Right ventricle myocardium superior (tissue), 1 donor: ENCODE measurements at regions not wholly inside any gene's neighbourhood (a gene's known extent, or its start where the extent isn't known, plus 50 kb on each side); places are given as distances from the start of the nearest gene placed in this dataset.

Experiments
- ATAC-seq: fragments of 200-7000 bp; cut with Tn5 transposase; one replicate; pipeline ENCODE4 v1.9.1; 2020; ENCODE audit warnings: mild to moderate bottlenecking; ENCODE audit not compliant: poor library complexity
- DNase-seq: peaks from one replicate; pipeline ENCODE4 v3.0.0-alpha.2; 2020
- intact Hi-C: fragments of 100-400 bp; cut with DNase I; formaldehyde crosslinking; loops from one replicate; pipeline ENCODE4 v1.11.2; 2022
- donor health status: DM: no; HTN: yes; CAD: no; lungs with severe emphysema.

DNA sequence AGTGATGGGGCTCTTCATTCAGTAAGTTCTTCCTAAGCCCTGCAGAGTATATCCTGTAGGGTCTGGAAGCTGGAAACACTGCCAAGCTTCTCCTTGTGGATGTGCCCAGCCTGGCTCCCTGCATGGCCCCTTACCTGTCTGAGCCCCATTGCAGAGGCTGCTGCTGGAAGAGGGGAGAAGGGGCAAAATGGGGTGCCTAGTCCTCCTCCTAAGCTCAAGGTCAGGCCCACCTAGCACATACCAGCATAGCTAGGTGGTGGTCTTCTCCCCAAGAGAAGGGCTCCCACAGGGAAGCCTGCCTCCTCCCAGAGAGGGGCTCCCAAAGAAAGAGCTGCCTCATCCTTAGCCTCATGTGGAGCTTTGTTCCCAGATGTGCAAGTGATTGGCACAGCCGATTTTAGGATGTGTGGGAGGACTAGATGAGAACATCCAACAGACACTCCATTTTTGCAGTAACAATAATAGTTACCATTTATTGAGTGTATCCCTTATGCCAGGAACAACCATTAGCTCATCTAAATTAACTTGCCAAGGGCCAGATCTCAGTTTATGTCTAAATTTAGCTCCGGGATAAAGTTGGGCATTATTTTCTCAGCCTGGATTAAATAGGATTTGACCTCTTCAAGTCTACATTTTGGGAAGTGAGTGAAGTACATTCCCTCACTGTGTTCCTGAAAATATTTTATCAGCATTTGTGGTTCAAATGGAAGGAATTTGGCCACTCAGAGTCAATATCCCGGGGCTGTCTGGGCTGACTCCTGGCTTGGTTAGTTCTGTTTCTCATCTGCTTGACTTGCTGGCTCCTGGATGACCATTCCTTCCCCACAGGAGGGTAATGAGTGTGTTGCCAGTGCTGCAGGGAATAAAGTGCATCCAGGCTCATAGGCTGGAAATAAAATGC, 291.1 kb upstream of the ROPN1 start:
- intact Hi-C loops, result loop anchor here (5.0 kb wide), 1 partner anchor 266 kb away; no protein-coding TSS in a partner anchor
- ATAC-seq (no peak), DNase-seq (no peak)

DNA sequence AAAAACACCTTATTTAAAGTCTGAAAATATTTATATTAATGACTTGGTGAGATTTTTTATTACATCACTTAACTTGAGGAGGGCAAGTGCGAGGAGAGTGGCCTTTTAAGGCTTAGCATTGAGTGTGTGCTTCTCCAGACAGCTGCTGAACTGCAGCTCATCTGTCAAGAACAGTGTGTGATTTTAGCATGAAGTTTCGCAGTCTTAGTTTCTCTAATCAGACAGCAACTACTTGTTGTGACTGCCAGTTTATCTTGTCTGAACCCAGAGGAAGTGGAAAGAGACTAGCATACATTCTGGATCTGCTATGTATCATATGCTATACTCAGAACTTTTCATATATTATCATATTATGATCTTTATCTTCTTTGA, 291.7 kb upstream of the ROPN1 start:
- no peak for ATAC-seq
- no peak for DNase-seq
- intact Hi-C loops, result loop anchor here (5.0 kb wide), 1 partner anchor 266 kb away; no protein-coding TSS in a partner anchor

DNA sequence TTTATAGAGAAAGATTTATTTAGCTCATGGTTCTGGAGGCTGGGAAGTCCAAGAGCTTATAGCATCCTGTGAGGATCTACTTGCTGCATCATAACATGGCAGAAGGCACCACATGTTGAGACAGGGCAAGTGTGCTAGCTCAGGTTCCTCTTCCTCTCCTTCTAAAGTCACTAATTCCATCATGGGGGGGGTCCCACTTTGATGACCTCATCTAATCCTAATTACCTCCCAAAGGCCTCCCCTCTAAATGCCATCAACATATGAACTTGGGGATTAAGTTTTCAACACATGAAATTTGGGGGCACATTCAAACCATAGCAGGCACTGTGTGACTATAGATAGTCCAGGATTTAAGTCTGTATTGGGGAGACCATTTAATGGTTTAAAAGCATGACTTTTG, 297.1 kb upstream of the ROPN1 start:
- DNase-seq, result no peak
- no peak for ATAC-seq
- intact Hi-C loops, result no loop called here

DNA sequence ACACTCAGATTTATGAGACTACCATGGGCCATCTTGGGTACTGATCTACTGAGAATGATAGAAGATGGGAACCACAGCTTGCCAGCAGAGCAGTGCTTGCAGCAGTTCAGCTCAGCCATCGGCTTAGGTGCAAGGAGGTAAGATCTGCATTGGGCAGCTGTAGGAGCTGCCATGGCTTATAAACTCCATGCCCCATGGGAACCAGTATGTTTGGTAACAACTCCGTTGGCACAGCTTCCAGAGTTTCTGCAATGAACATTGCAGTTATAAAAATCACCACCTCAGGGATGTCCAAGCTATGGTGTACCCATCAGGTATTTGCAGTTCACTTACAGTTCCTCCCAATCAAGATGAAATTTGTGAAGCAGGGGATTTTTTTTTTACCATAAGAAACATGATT, 299.1 kb upstream of the ROPN1 start:
- DNase-seq (no peak), ATAC-seq (peak; percentile 59)
- intact Hi-C loops, result no loop called here

DNA sequence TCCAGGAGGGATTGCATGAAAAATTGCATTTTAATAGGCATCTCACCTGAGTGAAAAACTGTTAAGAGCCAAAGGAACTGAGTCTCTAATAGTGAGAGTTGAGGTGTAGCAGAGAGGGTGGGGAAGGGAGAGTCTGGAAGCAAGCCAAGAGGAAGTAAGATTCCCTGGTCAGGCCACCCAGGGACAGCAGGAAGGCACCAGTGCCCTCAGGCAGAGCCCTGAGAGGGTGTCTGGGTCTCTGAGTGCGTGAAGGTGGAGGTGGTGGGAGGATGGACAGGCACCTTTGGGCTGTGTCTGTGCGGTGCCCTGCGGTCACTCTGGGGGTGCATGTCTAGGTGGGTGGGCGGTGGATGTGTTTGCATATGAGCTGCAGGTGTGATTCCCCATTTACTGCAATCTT, 300.4 kb upstream of the ROPN1 start:
- intact Hi-C loops, result no loop called here
- ATAC-seq (no peak), DNase-seq (no peak)

DNA sequence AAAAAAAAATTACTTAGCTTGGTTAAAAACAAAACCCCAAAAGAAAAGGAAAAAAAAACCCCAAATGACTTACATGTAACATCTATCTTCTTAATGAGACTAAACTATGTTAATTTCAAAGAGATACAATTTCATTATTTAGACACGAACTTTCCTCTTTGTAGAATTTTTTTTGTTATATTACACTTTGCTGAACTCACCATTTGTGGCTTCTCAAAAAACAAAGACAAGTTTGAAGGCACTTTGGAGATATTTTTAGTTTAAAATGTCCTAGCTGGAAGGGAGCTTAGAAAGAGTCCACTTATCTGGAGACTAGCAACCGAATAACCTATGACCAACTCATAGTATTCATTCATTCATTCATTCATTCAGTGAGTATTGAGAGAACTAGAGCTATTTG, 301.7 kb upstream of the ROPN1 start:
- DNase-seq (no peak), ATAC-seq (no peak)
- intact Hi-C loops, result no loop called here

DNA sequence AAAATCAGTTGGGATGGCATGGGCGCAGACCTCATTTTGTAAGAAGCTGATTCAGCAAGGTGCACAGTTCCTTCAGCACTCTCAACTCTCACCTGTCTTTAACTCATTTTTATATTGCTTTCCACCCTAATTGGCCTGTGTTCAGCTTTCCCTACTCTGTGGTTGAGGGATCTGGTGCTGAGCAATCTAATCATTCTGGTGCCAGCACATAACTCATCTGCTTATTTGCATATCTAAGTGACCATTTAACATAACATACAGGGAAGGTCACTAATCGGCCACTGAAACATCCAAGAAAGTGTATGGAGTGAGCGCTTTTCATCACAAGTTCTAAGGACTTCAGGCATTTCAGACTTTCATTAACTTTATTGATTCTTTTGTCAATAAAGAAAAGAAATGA, 303.4 kb upstream of the ROPN1 start:
- no peak for DNase-seq
- intact Hi-C loops, result no loop called here
- ATAC-seq, result no peak

DNA sequence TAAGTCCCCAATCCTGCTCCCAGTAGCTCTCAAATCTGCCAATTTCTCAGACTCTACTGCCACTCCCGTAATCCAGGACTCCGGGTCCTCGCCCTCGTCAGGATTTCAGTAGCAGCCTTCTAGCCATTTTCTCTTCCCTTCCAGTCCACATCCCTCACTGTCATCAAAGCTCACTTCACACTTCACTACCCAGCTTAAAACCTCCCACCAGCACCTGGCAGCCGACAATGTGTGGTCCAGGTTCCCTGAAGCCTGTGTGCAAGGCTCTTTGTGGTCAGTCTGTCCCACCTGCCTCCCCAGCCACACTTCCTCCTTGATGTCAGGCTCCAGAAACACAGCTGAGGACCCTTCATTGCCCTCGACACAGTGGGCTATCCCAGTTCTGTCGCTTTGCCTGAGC, 304.5 kb upstream of the ROPN1 start:
- ATAC-seq (no peak), DNase-seq (no peak)
- intact Hi-C loops, result no loop called here

DNA sequence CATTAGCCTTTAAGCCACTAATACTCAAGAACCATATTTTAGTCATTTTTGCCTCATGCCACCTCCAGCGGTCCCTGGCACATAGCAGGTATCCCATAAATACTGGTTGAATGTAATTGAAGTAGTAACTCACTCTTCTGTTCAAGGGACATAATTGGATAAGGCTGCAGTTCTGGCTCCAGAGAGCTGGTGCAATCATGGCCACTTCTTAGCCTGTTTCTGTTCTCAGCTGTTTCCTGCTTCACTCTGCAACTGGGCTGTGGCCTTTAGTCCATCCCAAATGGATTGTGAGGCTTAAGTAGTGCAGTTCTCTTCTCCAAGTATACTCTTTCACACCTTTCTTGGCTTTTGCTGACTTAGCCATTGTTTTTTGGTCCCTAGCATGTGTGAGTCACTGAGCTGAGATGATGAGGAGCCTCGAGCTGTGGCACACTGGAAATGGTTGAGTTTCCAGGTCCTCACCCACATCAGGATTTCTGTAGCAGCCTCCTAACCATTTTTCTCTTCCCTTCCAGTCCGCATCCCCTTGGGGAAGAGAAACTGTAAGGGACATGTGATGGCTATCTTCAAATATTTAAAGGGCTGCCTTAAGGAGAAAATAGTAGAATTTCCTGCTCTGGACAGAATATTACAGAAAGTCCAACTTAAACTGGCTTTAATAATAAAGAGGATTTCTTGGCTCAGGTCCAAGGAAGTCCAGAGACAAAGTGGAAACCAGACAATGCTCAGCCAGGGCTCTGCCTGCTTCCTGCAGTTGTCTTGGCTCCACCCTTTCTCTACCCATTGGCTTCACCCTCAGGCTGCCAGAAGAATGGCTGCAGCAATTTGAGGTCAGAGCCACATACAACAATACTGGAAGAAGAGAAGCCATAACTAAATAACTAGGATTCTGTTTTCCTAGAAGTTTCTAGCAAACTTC, 305.4 kb upstream of the ROPN1 start:
- intact Hi-C loops, result no loop called here
- DNase-seq (no peak), ATAC-seq (no peak)

DNA sequence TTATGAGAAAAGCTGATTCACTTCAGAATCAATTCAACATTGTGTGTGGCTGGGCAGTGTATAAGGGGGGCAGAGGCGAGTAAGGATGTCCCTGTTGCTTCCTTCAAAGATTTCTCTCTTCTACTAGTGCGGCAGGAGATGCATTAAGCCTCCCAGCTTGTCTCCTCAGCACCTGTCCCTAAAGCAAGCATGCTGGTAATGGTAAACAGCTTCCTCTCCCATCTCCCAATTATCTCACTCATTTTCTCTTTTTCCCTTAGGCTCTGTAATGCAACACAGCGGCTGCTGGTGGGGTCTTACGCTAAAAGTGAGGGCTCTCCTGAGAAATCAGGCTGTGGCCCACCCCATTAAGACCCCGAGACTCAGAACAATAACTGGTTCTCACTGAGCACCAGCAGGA, 306.4 kb upstream of the ROPN1 start:
- DNase-seq (no peak), ATAC-seq (no peak)
- intact Hi-C loops, result no loop called here

DNA sequence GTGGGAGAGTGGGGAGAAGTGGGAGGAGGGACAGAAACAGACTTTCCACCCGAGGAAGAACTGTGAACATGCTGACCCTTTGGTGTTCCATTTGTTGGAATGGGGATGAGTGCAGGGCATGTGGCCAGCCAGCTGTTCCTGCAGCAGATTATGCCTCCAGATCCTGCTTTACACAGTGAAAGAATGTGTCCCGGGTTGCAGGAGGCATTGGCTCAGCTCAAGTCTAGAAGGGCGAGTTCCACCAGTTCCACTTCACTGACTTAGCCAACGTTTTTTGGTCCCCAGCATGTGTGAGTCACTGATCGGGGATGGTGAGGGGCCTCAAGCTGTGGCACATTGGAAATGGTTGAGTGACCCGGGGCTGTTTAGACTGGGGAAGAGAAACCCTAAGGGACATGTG, 307.0 kb upstream of the ROPN1 start:
- ATAC-seq, result no peak
- DNase-seq, result no peak

DNA sequence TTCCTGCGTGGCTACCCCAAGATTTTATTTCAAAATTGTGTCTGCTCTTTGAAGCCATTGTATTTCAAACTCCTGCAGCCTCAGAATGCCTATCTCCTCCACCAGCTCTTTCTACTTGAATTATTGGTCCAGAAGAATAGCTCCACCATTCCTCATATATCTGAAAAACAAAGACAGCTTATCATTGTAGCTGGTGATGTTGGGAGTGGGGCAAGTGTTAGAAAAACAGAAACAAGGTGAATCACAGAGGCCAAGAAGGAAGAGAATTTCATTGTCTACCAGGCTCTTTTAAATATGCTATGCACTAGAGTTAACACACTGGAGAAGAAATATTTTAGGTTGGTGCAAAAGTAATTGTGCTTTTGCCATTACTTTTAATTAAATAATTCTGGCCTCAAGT, 307.9 kb upstream of the ROPN1 start:
- DNase-seq, result no peak
- ATAC-seq, result no peak
- intact Hi-C loops, result no loop called here

More for the DNA sequence above, 307.0 kb upstream of the ROPN1 start:
- intact Hi-C loops, result no loop called here

DNA sequence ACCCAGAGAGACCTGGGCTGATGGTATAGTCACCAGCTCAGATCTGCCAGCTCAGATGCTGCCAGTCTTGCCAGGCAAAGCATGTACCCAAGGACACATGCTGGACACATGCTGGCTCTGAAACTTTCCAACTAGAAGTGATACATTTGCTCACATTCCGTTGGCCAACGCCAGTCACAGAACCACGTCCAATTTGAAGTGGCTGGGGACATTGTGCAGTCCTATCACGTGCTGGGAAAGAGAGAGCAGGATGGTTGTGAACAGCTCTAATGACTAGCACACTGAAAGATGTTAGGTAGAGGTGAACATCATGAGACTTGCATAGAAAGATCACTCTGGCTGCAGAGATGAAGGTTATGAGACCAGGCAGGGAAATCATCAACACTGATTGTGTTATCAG, 308.5 kb upstream of the ROPN1 start:
- DNase-seq (no peak), ATAC-seq (peak; percentile 38)
- intact Hi-C loops, result no loop called here

DNA sequence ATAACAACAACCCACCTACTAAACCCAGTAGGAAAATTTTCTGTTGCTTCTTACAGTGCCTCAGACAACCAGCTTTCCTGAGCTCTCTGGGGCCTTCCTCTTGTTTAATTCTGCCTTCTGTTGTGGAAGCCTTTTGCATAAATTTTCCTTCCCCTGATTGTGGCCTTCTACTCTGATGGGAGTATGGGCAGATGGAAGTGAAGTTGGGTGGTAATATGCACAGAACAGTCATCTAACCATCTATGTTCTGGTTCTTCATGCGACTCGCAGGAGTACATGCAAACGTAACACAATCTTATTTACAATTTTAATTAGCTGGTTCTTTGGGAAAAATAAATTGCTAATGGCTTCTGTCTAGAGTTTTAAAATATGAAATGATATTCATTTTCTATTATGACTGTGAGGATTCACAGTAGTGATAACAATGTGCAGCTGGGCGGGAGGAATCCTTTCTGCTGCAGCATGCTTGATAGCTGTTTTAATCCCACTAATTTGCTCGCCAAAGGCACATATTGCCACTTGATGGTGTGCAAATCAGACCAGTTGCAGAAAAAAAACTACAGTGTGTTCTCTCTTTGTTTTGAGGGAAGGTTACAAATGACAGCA, 311.5 kb upstream of the ROPN1 start:
- intact Hi-C loops, result no loop called here
- DNase-seq, result no peak
- no peak for ATAC-seq

DNA sequence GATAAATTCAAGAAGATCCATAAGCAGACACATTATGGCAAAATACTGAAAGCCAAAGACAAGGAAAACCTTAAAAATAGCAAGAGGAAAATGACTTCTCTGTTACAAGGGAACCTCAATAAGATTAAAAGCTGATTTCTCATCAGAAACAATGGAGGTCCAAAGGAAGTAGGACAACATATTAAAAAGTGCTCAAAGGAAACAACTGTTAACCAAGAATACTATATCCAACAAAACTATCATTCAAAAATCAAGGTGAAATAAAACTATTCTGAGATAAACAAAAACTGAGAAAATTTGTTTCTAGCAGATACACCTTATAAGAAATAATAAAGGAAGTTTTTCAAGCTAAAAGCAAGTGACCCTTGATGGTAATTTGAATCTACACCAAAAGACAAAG, 314.7 kb upstream of the ROPN1 start:
- intact Hi-C loops, result no loop called here
- DNase-seq (no peak), ATAC-seq (no peak)

DNA sequence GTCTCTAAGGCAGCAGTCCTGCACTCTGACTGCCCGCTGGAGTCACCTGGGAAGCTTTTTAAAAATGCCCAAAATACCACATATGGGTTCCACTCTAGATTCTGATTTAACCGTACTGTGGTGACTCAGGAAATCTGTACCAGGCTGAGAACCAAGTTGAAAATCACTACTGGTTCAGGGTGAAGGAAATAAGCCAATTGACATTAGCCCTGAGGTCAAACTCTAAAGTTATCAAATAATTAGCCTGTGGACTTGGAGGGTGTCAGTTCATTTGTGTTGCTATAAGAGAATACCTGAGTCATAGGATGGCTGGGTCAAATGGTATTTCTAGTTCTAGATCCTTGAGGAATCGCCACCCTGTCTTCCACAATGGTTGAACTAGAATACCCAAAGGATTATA, 321.7 kb upstream of the ROPN1 start:
- intact Hi-C loops, result no loop called here
- DNase-seq (no peak), ATAC-seq (no peak)

DNA sequence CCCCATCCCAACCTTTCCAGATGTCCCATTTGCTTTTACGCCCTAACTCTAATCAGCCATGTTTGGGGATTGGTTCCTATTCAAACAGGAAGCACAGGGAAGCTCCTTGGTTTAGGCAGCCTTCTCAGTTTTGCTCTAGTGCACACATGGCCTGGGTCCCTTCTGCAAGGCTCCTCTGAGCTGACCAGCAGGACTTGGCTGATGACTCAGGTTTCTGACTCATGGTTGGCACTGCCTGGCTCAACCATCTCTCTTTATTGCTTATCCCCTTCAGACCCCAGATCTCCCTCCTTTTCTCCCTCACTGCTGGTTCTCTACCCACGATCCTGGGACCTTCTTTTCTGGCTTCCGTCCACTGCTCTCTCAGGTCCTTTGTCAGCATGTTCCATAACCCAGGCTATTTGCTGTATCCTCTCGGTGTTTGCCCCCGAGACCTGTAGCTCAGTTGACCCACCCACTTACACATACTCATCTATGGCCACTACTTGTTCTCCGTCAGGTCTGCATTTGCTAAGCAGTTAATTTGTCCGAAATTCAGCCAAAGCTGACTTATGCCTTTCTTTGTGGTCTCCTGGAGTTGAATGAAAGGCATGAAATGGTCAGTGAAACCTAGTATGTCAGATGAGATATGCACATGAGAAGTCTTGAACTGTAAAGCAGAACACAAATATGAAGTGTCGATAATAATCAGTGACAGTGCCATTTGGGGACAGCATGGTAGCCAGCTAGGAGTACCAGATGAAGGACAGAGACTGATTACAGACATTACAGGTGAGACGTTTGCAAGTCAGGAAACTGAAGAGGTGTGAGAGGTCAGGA, 323.5 kb upstream of the ROPN1 start:
- intact Hi-C loops, result no loop called here
- ATAC-seq (no peak), DNase-seq (no peak)

DNA sequence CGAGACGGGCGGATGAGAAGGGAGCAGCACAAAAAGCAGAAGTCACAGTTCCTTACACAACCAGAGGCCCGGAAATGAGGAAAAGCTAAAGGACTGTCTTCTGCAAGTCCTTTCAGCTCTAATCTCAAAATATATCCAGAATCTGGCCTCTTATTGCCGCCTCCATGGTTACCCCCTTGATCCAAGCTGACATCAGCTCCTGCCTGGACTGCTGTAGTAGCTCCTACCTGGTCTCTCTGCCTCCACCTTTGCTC, 324.0 kb upstream of the ROPN1 start:
- ATAC-seq (no peak), DNase-seq (no peak)
- intact Hi-C loops, result no loop called here

DNA sequence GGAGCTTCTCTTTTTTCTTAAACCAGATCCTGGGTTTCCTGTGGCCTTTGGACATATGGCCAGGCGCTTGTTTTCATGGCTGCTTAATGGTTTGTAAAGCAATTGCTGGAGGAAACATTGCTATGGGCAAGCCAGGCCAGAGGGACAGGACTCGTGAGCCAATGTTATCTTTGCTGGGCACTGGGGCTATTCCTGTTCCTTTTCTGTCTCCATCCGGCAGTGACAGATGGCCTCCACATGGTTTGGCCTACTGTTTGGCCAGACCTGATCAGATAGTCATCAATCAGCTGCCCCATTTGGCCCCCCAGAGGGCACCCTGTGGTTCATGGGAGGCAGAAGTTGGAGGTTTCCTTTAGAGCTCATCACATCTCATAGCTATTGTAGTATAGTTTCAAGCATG, 326.1 kb upstream of the ROPN1 start:
- intact Hi-C loops, result no loop called here
- ATAC-seq, result no peak

More for the DNA sequence above, 326.1 kb upstream of the ROPN1 start:
- no peak for DNase-seq
